ENCODE measurements at regions not wholly inside any gene's neighbourhood (a gene's known extent, or its start where the extent isn't known, plus 50 kb on each side); places are given as distances from the start of the nearest gene placed in this dataset.

DNA sequence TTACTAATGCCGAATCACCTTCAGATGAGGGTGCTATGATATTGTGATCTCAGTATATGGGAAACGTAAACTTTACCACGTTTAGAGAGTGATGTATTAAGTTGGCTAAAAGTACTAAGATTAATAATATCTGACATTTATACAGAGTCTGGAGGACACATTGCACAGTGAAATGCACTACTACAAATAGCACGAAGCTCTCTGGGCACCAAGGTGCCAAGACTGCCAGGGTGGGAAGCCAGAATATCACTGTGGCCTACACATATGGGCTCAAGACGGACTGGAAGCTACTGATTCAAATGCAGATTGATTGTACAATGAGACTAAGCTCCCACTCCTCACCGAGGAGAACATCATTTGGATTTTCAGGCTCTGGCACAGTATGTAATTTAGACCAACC lies 113.3 kb upstream of the LIPC start:
- TF ChIP-seq, protein P1, sequence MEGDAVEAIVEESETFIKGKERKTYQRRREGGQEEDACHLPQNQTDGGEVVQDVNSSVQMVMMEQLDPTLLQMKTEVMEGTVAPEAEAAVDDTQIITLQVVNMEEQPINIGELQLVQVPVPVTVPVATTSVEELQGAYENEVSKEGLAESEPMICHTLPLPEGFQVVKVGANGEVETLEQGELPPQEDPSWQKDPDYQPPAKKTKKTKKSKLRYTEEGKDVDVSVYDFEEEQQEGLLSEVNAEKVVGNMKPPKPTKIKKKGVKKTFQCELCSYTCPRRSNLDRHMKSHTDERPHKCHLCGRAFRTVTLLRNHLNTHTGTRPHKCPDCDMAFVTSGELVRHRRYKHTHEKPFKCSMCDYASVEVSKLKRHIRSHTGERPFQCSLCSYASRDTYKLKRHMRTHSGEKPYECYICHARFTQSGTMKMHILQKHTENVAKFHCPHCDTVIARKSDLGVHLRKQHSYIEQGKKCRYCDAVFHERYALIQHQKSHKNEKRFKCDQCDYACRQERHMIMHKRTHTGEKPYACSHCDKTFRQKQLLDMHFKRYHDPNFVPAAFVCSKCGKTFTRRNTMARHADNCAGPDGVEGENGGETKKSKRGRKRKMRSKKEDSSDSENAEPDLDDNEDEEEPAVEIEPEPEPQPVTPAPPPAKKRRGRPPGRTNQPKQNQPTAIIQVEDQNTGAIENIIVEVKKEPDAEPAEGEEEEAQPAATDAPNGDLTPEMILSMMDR (IDR thresholded peaks at IDR 0.05): no peak
- no peak for TF ChIP-seq POLR2A (IDR thresholded peaks at IDR 0.05)
